ENCODE measurements at regions not wholly inside any gene's neighbourhood (a gene's known extent, or its start where the extent isn't known, plus 50 kb on each side); places are given as distances from the start of the nearest gene placed in this dataset.

DNA sequence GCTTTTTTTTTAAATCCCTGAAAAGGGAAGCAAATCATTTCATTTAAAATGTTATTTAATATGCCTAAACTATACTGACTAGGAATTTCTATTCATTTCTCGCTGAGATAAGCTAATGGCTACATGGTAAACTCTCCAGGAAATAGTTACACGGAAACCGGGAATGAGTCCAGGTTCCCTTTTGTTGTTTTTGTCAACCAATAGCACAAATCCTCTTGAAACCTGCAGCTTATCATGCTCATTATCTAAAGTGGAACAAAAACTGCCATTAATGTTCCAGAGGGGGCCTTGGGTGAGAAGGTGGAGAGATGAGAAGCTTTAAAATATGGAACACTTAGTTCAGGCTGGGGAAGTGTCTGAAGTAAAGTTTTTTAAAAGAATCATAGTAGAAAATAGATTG lies 113.5 kb upstream of the ALCAM start:
- WGBS, 2 donors, result 31 to 58% methylated on average over 3 of the region's 3 CpGs
- Histone ChIP-seq H3K4me3 (no peak overlapping the region), H3K27ac (no peak overlapping the region), H3K4me1 (no peaks in the 10 kb centered on the region), H3K36me3 (no peaks in the 10 kb centered on the region), H3K9me3 (peaks cover 0 to 4% (median 0%) of the 10 kb centered on the region in 4 donors), H3K27me3 (no peaks in the 10 kb centered on the region)
- TF ChIP-seq, protein P1, sequence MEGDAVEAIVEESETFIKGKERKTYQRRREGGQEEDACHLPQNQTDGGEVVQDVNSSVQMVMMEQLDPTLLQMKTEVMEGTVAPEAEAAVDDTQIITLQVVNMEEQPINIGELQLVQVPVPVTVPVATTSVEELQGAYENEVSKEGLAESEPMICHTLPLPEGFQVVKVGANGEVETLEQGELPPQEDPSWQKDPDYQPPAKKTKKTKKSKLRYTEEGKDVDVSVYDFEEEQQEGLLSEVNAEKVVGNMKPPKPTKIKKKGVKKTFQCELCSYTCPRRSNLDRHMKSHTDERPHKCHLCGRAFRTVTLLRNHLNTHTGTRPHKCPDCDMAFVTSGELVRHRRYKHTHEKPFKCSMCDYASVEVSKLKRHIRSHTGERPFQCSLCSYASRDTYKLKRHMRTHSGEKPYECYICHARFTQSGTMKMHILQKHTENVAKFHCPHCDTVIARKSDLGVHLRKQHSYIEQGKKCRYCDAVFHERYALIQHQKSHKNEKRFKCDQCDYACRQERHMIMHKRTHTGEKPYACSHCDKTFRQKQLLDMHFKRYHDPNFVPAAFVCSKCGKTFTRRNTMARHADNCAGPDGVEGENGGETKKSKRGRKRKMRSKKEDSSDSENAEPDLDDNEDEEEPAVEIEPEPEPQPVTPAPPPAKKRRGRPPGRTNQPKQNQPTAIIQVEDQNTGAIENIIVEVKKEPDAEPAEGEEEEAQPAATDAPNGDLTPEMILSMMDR (IDR thresholded peaks at IDR 0.05), result no peak
- TF ChIP-seq EP300 (IDR thresholded peaks at IDR 0.05) (no peak), POLR2A (IDR thresholded peaks at IDR 0.05) (no peak), POLR2AphosphoS5 (IDR thresholded peaks at IDR 0.05) (no peak)
- intact Hi-C loops (cut with DNase I), result no loop called here
- DNase-seq, result no peak

DNA sequence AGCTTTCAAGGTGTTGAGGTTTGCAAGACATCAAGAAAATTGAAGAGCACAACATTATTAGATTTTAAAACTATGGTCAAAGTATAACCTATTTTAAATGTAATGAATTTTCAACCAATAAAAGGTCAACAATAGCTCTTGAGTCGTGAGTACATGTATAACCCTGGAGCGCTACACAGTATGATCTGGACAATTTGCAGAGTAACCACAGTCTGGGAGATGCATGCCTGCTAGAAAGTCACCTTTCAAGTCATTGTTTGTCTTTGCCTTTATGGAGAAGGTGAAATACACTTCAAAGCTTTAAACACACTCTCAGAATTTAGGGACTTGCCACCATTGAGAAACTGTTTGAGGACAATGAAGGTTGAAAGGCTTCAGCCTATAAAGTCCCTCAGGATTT lies 112.6 kb upstream of the ALCAM start:
- Histone ChIP-seq H3K4me3 (no peak overlapping the region), H3K4me1 (no peaks in the 10 kb centered on the region), H3K36me3 (no peaks in the 10 kb centered on the region), H3K9me3 (peaks cover 0 to 4% (median 0%) of the 10 kb centered on the region in 4 donors), H3K27me3 (no peaks in the 10 kb centered on the region), H3K27ac (no peak overlapping the region)
- intact Hi-C loops (cut with DNase I), result no loop called here
- DNase-seq, result no peak
- TF ChIP-seq, protein P1 (IDR thresholded peaks at IDR 0.05), result no peak
- TF ChIP-seq EP300 (IDR thresholded peaks at IDR 0.05) (no peak), POLR2AphosphoS5 (IDR thresholded peaks at IDR 0.05) (no peak), POLR2A (IDR thresholded peaks at IDR 0.05) (no peak)
- WGBS, 2 donors, result 72 to 81% methylated on average over 2 of the region's 2 CpGs

DNA sequence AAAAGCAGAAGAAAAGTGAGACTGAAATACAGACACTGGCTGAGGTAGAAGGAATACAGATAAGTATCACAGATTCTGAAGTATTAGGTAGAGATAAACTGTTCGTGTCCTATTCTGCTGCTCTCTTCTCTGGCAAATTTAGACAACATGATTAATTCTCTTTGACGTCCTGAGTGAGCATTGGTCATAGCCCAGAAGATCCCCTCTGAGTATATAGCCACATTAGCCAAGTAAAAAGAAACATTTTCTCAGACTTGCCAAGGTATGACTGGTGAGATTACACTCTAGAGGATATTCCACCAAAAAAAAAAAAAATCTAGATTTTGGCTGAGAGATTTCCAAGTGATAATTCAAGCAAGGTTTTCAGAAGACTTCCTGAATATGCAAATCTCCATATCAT lies 111.4 kb upstream of the ALCAM start:
- WGBS, 2 donors, result 65 to 67% methylated on average over 2 of the region's 2 CpGs
- DNase-seq, result no peak
- intact Hi-C loops (cut with DNase I), result no loop called here
- H3K4me1 ChIP-seq, result no peaks in the 10 kb centered on the region
- no peak overlapping the region for H3K4me3 ChIP-seq
- no peak for TF ChIP-seq EP300 (IDR thresholded peaks at IDR 0.05)
- TF ChIP-seq, protein P1 (IDR thresholded peaks at IDR 0.05), result no peak
- TF ChIP-seq POLR2AphosphoS5 (IDR thresholded peaks at IDR 0.05), result no peak
- TF ChIP-seq POLR2A (IDR thresholded peaks at IDR 0.05), result no peak
- no peaks in the 10 kb centered on the region for H3K27me3 ChIP-seq
- H3K27ac ChIP-seq, result no peak overlapping the region
- peaks cover 0 to 4% (median 0%) of the 10 kb centered on the region in 4 donors for H3K9me3 ChIP-seq
- no peaks in the 10 kb centered on the region for H3K36me3 ChIP-seq

DNA sequence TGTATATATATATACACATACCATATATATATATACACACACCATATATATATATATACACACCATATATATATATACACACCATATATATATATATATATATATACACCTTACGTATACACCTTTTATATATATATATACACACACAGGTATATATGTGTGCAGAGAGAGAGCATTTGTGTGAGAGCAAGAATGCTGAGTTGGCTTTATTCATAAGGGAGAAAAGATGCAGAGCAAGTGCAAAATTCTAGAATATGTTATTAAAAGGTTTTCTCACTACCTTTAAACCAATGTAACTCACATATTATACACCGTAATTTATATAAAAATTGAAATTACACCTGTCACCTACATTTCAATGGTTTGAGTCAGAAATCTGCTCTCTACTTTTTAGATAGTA lies 107.2 kb upstream of the ALCAM start:
- no peak for DNase-seq
- Histone ChIP-seq H3K27ac (no peak overlapping the region), H3K4me3 (no peak overlapping the region), H3K36me3 (no peaks in the 10 kb centered on the region), H3K27me3 (no peaks in the 10 kb centered on the region), H3K4me1 (no peaks in the 10 kb centered on the region), H3K9me3 (peaks cover 0 to 2% (median 0%) of the 10 kb centered on the region in 4 donors)
- intact Hi-C loops (cut with DNase I), result no loop called here
- TF ChIP-seq POLR2A (IDR thresholded peaks at IDR 0.05) (no peak), POLR2AphosphoS5 (IDR thresholded peaks at IDR 0.05) (no peak), EP300 (IDR thresholded peaks at IDR 0.05) (no peak)
- TF ChIP-seq, protein P1 (IDR thresholded peaks at IDR 0.05), result no peak
- 44 to 69% methylated on average over 2 of the region's 2 CpGs for WGBS, 2 donors

DNA sequence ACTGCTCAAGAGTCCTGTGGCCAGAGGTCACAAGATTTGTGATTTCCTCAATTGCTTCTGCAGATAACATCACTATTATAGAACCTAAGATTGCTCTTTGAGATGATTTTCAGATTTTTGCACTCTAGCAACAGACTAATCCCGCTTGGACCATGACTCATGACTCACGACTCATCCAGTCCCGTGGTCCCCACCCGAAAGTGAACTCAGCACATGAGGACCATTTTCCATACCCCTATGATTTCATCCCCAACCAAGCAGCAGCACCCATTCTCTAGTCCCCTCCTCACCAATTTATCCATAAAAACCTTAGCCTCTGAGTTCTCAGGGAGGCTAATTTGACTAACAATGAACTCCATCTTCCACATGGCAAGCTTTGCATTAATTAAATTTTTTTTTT lies 106.3 kb upstream of the ALCAM start:
- Histone ChIP-seq H3K27me3 (no peaks in the 10 kb centered on the region), H3K9me3 (peaks cover 0 to 2% (median 0%) of the 10 kb centered on the region in 4 donors), H3K4me1 (no peaks in the 10 kb centered on the region), H3K27ac (no peak overlapping the region), H3K4me3 (no peak overlapping the region), H3K36me3 (no peaks in the 10 kb centered on the region)
- intact Hi-C loops (cut with DNase I), result no loop called here
- TF ChIP-seq POLR2A (IDR thresholded peaks at IDR 0.05) (no peak), EP300 (IDR thresholded peaks at IDR 0.05) (no peak), POLR2AphosphoS5 (IDR thresholded peaks at IDR 0.05) (no peak)
- TF ChIP-seq, protein P1 (IDR thresholded peaks at IDR 0.05), result no peak
- WGBS, 2 donors, result 79 to 91% methylated on average over 4 of the region's 4 CpGs
- no peak for DNase-seq

All from sigmoid colon (tissue), 6 donors.